ENCODE measurements at regions not wholly inside any gene's neighbourhood (a gene's known extent, or its start where the extent isn't known, plus 50 kb on each side); places are given as distances from the start of the nearest gene placed in this dataset.

DNA sequence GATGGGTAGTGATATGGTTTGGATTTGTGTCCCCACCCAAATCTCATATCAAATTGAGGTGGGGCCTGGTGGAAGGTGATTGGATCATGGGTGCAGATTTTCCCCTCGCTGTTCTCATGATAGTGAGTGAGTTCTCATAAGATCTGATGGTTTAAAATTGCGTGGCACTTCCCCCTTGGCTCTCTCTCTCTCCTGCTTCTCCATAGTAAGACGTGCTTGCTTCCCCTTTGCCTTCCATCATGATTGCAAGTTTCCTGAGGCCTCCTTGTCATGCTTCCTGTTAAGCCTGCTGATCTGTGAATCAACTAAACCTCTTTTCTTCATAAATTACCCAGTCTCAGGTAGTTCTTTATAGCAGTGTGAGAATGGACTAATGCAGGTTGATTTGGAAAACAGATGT, 223.2 kb upstream of the APCDD1 start:
- no peak for DNase-seq

- no peak for DNase-seq
Observed at GRCh38 chr18:10232062-10232461, 222.4 kb upstream of the APCDD1 start.

DNA sequence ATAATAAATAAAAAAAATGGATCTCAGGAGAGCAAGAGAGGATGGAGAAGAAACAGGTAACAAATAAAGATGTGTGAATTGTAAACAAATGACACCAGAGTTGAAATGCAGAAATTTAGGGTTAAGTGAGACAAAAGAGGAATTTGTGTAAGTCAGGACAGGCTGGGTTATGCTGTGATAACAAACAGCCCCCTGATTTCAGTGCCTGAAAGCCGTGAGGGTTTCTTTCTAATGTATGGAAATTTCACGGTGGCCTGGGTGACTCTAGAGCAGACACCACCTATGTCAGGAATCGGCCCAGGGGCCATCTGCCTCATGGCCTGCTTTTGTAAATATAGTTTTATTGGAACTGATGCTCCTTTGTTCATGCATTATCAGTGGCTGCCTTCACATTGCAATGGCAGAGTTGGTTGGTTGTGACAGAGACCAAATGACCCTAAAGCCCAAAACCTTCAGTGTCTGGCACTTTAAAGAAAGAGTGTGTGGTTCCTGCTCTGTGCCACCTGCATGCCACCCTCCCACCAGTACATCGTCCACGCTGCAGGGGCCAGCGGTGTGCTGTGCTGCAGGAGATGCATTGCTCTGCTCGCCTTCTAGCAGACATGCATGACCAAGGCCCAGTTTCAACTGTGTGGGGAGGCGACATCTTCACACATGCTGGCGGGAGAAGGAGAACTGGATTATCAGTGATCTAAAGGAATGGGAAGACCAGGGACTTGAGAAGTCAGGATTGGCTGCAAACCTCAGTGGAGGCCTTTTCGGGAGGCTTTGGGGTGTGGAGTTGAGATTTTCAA, 221.2 kb upstream of the APCDD1 start:
- DNase-seq, result no peak

DNA sequence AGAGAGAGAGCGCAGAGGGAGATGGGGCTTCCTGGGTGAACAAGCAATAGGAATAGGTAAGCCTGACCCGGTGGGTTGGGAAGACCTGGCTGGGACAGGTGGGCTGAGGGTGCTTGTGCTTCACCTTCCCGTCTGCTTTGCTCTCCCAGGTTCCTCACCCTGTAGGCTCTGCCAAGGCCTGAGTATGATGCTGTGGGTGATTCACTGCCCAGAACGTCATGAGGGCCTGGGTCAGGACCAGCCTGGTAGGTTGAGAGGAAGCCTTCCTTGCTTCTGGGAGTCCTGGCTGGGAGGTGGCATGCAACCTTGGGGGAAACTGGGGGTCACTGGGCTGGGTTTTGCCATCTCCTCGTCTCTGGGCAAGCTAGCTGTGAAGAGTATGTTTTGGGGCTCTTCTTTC, 220.2 kb upstream of the APCDD1 start:
- DNase-seq, result no peak

DNA sequence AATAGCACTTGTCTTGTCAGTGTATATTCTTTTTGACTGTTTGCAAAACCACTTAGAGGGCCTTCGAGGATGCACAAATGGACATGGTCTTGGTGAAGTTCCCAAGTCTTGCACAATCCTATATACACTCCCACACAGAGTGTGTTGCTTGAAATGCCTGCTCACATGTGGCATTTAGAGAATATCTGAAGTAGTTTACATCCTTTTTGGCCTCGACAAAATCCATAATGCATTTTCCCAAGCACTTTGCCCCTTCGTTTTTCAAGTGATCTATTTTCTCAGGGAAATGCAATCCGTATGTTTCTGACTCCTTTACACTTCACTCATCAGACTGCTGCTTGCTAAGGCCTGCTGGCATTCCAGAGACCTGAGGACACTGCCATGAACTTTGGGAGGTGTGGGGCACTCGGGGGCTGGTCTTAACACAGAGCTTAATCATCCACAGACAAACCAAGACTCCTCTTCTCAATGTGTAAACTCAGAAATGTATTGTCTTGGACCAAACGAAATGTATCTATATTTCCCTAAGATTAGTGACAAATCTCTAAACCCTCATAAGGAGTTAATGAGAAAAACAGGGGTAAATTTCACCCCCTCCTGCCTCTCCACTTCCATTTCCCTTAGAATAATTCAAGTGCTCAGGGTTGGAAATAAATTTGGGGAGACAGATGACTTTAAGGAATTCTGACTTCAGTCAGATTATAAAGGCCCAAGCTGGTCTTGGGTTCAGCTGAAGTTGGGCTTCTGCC, 219.3 kb upstream of the APCDD1 start:
- DNase-seq, result no peak

GRCh38 chr18:10235661-10235952, 218.8 kb upstream of the APCDD1 start:
- no peak for DNase-seq

- no peak for DNase-seq
Observed at GRCh38 chr18:10239103-10239502, 215.3 kb upstream of the APCDD1 start.

- no peak for DNase-seq
Observed at GRCh38 chr18:10239991-10240634, 214.3 kb upstream of the APCDD1 start.

DNA sequence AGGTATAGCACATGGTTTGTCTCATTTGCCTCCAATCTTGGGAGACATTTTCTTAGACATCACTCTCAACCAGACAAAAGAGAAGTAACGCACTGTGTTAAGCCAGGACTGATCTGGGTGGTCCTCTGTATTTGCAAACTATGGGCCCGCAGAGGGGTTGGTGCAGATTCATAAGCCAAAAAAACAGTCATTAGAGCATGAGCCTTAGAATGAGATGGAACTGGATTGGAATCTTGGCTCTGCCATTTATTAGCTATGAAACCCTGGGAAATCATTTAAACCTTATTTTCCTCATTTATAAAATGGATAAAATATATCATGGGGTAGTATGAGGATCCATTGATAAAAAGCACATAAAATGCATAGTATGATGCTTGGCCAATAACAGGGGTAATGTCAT, 213.5 kb upstream of the APCDD1 start:
- DNase-seq, result no peak

GRCh38 chr18:10241579-10241978, 212.9 kb upstream of the APCDD1 start:
- no peak for DNase-seq

- DNase-seq, result no peak
Observed at GRCh38 chr18:10242936-10243680, 211.3 kb upstream of the APCDD1 start.

DNA sequence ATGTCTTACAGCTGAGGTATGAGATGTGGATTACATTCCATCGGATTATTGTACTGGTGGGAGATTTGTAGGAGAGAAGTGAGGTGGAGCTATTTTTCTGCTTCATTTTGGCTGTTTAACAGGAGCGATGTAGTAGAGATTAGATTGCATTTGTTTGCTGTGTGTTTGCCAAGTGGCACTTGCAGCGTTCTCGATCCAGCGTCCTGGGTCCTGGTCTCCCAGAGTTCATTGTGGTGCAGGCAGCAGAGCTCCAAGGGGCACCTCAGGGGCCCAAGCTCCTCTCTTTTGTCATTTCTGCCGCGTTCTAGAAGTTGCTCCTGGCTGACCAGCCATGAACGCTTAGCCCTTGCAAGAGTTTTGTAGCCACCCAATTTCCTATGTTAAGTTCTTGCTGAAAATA, 210.1 kb upstream of the APCDD1 start:
- no peak for DNase-seq

- no peak for DNase-seq
Observed at GRCh38 chr18:10245031-10245845, 209.2 kb upstream of the APCDD1 start.

- no peak for DNase-seq
Observed at GRCh38 chr18:10245846-10246175, 208.6 kb upstream of the APCDD1 start.

DNA sequence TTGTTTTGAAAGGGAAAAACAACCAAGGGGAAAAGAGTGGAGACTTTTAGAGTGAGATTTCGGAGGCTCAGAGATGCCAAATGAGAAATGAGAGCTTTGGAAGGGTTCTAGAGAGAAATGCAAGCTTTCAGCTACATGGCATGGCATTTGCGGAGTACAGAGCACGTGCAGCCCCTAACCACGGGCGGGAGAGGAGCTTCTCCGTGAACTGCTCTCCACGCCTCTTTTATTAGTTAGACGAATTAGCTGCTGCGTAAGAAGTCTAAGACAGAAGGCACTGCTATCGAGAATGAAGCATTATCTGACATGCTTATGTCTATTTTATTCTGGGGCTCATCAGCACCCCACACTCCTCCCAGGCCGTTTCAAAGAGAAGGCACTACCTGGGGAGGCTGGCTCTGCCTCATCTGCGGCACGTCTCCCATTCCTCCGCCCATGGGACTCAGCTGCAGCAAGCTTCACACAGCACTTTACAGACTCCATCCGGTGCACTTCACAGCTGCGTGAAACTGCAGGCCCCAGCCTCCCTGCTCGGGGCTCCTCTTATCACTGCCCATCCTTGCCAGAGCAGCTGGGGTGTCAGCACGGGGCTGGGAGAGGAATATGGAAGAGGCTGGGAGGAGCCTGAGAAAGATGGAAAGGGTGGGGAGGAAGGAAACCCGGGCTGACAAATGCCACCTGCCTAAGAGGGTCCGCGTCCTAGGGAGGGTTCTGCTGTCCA, 207.3 kb upstream of the APCDD1 start:
- no peak for DNase-seq

- no peak for DNase-seq
Observed at GRCh38 chr18:10247742-10248082, 206.7 kb upstream of the APCDD1 start.

- DNase-seq, result no peak
Observed at GRCh38 chr18:10248738-10249137, 205.7 kb upstream of the APCDD1 start.

- DNase-seq, result no peak
Observed at GRCh38 chr18:10249270-10249669, 205.2 kb upstream of the APCDD1 start.

DNA sequence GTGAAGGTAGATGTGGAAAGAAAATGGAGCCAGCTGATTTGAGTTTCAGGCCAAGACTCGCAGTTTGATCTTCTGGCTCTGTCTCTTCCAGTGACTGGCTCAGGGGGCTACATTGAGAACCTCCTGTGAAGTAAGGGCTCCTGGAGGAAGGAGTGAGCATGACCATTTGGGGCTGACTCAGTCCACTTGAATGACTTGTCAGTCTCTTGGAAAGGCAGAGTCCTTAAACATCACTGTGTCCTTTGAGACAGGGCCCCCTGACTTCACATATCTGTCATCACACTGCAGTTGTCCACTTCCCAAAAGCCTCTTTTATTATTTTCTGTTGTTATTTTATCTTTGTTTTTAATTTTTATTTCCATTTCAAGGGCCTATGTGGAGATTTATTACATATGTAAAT, 204.6 kb upstream of the APCDD1 start:
- no peak for DNase-seq

- no peak for DNase-seq
Observed at GRCh38 chr18:10252494-10252893, 201.9 kb upstream of the APCDD1 start.

- DNase-seq, result no peak
Observed at GRCh38 chr18:10252952-10253705, 201.3 kb upstream of the APCDD1 start.

Measured in effector CD8-positive, alpha-beta T cell (primary cell).